Endothelial cell (in vitro differentiated cells): ENCODE measurements at regions not wholly inside any gene's neighbourhood (a gene's known extent, or its start where the extent isn't known, plus 50 kb on each side); places are given as distances from the start of the nearest gene placed in this dataset.
"Not testable (repeated sequence)": the region's sequence is repeated elsewhere in the genome, so short reads cannot be mapped to it uniquely, and the experiment has no call there.

ENCODE experiments used
- DNase-seq: peaks from one replicate; pipeline ENCODE4 v3.0.0; 2021; ENCODE audit warnings: low spot score
- H3K27ac Mint-ChIP-seq: one replicate; pipeline ENCODE4 v1.8.0; 2021; ENCODE audit warnings: mixed read lengths, inconsistent platforms; ENCODE audit not compliant: unreplicated experiment
- H3K27me3 Mint-ChIP-seq: one replicate; pipeline ENCODE4 v1.8.0; 2021; ENCODE audit warnings: mild to moderate bottlenecking, moderate library complexity, mixed read lengths, inconsistent platforms; ENCODE audit not compliant: unreplicated experiment
- H3K36me3 Mint-ChIP-seq: one replicate; pipeline ENCODE4 v1.8.0; 2021; ENCODE audit warnings: mild to moderate bottlenecking, low read depth, mixed read lengths, inconsistent platforms; ENCODE audit not compliant: unreplicated experiment
- H3K4me1 Mint-ChIP-seq: one replicate; pipeline ENCODE4 v1.8.0; 2021; ENCODE audit warnings: mild to moderate bottlenecking, mixed read lengths, inconsistent platforms; ENCODE audit not compliant: unreplicated experiment
- H3K4me3 Mint-ChIP-seq: one replicate; pipeline ENCODE4 v1.8.0; 2021; ENCODE audit warnings: mild to moderate bottlenecking, mixed read lengths, inconsistent platforms; ENCODE audit not compliant: unreplicated experiment
- H3K9me3 Mint-ChIP-seq: one replicate; pipeline ENCODE4 v1.8.0; 2021; ENCODE audit warnings: mixed read lengths, inconsistent platforms; ENCODE audit not compliant: unreplicated experiment
- CTCF ChIP-seq: fragments of 200-600 bp; sonication (generic); IDR thresholded peaks from one replicate; pipeline ENCODE4 v1.5.0; 2021; ENCODE audit warnings: antibody characterized with exemption; ENCODE audit not compliant: unreplicated experiment

GRCh38 chr2:147424766-147425165, 420.1 kb upstream of the ACVR2A start:
- no peak for DNase-seq
- H3K27ac Mint-ChIP-seq = no peak overlapping the region
- H3K27me3 Mint-ChIP-seq = no peaks in the 10 kb centered on the region
- no peak for TF ChIP-seq CTCF
- no peaks in the 10 kb centered on the region for H3K36me3 Mint-ChIP-seq
- no peaks in the 10 kb centered on the region for H3K4me1 Mint-ChIP-seq
- H3K4me3 Mint-ChIP-seq = no peak overlapping the region
- no peaks in the 10 kb centered on the region for H3K9me3 Mint-ChIP-seq

GRCh38 chr2:147420947-147421675, 423.7 kb upstream of the ACVR2A start:
- H3K36me3 Mint-ChIP-seq = no peaks in the 10 kb centered on the region
- H3K4me3 Mint-ChIP-seq = no peak overlapping the region
- no peak for TF ChIP-seq CTCF
- H3K4me1 Mint-ChIP-seq = no peaks in the 10 kb centered on the region
- no peak overlapping the region for H3K27ac Mint-ChIP-seq
- no peaks in the 10 kb centered on the region for H3K27me3 Mint-ChIP-seq
- DNase-seq = no peak
- no peaks in the 10 kb centered on the region for H3K9me3 Mint-ChIP-seq

- Mint-ChIP-seq H3K27ac (no peak overlapping the region), H3K27me3 (no peaks in the 10 kb centered on the region), H3K9me3 (no peaks in the 10 kb centered on the region), H3K4me1 (no peaks in the 10 kb centered on the region), H3K4me3 (no peak overlapping the region), H3K36me3 (no peaks in the 10 kb centered on the region)
- no peak for DNase-seq
- no peak for TF ChIP-seq CTCF
Observed at GRCh38 chr2:147420517-147420916, 424.3 kb upstream of the ACVR2A start.

- no peaks in the 10 kb centered on the region for H3K9me3 Mint-ChIP-seq
- DNase-seq = no peak
- no peak overlapping the region for H3K4me3 Mint-ChIP-seq
- H3K27me3 Mint-ChIP-seq = no peaks in the 10 kb centered on the region
- H3K4me1 Mint-ChIP-seq = no peaks in the 10 kb centered on the region
- H3K27ac Mint-ChIP-seq = no peak overlapping the region
- TF ChIP-seq CTCF = no peak
- H3K36me3 Mint-ChIP-seq = no peaks in the 10 kb centered on the region
Observed at GRCh38 chr2:147416099-147416498, 428.7 kb upstream of the ACVR2A start.

GRCh38 chr2:147414656-147415055, 430.2 kb upstream of the ACVR2A start:
- H3K4me1 Mint-ChIP-seq, H3K27ac Mint-ChIP-seq, H3K36me3 Mint-ChIP-seq, H3K4me3 Mint-ChIP-seq, H3K9me3 Mint-ChIP-seq, H3K27me3 Mint-ChIP-seq, DNase-seq: not testable (repeated sequence)
